ENCODE measurements at regions not wholly inside any gene's neighbourhood (a gene's known extent, or its start where the extent isn't known, plus 50 kb on each side); places are given as distances from the start of the nearest gene placed in this dataset.
A peak's percentile ranks its signal among the peaks of the same experiment; 100 is the strongest.

- DNase-seq: no peak
- in situ Hi-C loops (cut with HindIII; ENCODE audit: low pct_ligation_motif_present, low pct_unique_long_range_greater_than_20kb, low sequenced_read_pairs): no loop called here
These were observed 186.8 kb downstream of the PALM2AKAP2 start for GRCh38 chr9:109966643-109967368.

DNA sequence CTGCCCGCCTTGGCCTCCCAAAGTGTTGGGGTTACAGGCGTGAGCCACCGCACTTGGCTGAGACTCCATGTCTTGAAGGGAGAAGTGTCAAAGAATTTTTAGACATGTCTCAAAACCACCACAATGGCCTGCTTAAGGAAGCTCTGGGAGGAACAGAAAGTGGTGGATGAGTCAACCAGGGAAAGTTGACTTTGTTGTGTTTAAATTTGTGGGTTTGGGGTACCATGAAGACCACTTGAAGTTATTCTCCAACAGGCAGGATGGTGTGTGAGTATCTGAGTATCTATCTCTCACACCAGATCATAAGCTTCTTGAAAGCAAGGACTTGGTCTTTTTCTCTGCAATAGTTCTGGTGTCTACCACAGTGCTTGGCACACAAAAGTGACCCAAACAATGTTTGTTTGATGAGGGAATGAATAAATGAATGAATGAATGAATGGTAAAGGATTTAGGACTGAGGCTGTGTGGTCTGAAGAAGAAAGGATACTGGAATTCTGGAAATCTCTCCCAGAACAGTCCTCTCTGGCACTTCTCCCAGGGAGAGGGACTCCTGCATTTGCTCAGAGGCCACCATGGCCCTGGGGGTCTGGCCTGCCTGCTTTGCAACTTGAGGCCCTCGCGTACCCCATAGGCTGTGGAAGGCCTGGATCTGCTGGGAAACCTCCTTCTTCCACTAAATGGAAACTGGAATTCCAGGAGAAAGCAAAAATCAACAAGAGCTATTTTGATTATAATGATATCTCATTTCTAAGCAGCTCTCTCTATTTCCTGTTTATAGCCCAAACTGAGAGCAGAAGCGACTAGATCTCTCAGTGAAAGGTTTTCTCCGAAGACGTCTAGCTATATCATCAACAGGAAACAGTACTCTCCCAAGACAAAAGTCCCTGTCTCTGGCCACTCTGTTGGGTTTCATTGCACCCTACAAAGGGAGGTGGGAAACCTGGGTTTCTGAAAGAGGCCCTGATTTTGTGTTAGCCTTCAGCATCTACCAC is 187.9 kb downstream of the PALM2AKAP2 start:
- in situ Hi-C loops (cut with HindIII; ENCODE audit: low pct_ligation_motif_present, low pct_unique_long_range_greater_than_20kb, low sequenced_read_pairs): no loop called here
- DNase-seq: no peak

DNA sequence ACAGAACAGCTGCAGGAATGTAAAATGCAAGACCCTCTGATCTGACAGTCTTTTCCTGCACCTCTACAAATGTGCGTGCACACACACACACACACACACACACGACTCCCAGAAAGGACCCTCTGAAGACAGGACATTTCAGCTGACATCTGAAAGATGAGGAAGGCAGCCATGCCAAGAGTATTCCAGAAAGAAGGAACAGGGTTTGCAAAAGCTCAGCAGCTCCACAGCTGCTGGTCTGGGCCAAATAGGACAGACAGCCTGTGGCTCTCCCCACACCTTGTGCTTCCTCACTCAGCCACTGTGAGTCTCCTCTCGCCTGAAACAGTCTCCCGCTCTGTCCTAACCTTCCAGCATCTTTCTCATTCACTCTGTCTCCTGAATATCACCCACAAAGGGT is 189.0 kb downstream of the PALM2AKAP2 start:
- peak; percentile 20 for DNase-seq
- in situ Hi-C loops (cut with HindIII; ENCODE audit: low pct_ligation_motif_present, low pct_unique_long_range_greater_than_20kb, low sequenced_read_pairs): no loop called here

GRCh38 chr9:109969573-109970237 is 189.7 kb downstream of the PALM2AKAP2 start:
- in situ Hi-C loops (cut with HindIII; ENCODE audit: low pct_ligation_motif_present, low pct_unique_long_range_greater_than_20kb, low sequenced_read_pairs): no loop called here
- DNase-seq: no peak

- DNase-seq: no peak
- in situ Hi-C loops (cut with HindIII; ENCODE audit: low pct_ligation_motif_present, low pct_unique_long_range_greater_than_20kb, low sequenced_read_pairs): no loop called here
These were observed 191.2 kb downstream of the PALM2AKAP2 start for GRCh38 chr9:109971226-109971625.

DNA sequence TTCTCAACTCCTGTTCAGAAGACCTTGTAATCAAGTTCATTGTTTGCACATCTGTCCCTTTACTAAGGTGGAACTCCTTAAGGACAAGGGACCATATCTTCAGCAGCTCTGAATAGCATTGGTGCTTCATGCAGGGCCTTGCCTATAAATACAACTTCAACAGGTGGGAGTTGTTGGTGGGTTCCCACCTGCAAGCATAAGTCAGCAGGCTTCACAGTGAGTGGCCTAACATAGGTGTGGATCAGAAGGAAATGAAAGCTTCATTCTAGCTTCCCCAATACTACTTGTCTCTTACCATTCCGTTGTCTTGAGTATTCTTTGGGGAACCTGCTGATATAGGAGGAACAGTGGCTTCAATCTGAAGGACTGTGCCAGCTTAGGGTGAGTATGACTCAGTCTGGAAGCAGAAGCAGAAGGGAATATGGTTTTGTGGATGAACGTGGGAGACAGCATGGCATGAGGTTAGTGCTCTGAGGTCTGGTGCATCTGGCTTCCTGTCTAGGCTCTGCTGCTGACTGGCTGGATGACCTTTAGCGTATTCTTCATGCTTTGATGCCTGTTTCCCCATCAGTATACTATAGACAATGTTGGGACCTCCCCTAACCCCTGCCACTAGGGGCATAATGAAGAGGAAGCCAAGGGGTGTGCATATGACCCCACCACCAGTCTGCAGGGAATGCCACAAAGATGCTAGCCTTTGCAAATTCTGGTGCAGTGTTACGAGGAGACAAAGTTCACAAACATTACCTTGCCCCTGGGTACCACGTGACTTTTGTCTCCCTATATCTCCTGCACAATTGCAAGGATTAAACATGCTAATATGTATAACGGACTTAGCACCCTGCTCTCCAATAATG is 192.3 kb downstream of the PALM2AKAP2 start:
- no peak for DNase-seq
- in situ Hi-C loops (cut with HindIII; ENCODE audit: low pct_ligation_motif_present, low pct_unique_long_range_greater_than_20kb, low sequenced_read_pairs): no loop called here

DNA sequence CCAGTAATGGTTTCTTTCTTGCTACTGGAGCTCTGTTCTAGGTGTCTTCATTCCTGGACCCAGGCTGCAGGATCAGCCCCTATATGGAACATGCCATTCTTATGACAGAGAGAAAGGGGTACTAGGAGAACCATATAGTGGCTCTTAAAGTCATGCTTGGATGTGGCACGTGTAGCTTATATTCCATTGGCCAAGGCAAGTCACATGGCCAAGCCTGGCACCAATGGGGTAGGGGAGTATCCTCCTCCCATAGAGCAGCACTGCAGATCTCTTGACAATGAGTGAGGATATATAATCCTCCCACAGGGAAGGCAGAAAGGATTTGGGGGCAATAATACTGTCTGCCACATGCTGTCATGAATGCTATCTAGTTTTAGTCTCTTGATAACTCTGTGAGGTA is 193.3 kb downstream of the PALM2AKAP2 start:
- in situ Hi-C loops (cut with HindIII; ENCODE audit: low pct_ligation_motif_present, low pct_unique_long_range_greater_than_20kb, low sequenced_read_pairs): no loop called here
- DNase-seq: no peak

DNA sequence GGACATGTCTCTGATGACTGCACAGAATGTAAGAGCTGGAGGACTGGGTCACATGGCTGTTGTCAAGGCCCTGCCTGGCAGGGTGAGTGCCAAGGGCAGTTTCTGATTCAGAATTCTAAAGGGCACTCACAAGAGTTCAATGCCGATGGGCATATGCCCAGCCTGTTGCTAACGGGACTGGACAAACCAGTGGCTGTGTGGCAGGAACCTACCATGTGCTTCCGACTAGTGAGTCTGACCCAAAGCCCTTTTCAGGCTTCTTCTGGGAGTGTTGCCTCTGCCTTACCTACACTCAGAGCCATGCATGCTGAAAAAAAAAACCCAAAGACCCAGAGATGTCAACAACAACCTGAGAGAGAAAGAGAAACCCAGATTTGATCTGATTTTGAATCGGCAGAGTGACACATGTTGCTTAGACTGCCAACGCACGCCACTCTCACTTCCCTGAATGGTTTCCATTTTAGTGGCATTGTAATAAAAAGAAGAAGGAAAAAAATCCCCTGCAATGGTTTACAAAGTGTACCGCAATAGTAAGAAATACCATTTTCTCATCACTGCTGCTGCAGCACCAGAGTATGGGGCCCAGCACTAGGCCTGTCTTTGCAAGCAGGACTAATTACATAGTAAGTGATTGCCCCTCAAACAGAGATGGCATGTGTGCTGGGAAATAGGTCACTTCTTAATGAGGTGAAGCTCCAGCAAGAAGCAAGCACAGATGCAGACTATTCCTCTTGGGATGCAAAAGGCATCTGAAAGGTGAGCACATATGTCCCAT is 194.3 kb downstream of the PALM2AKAP2 start:
- in situ Hi-C loops (cut with HindIII; ENCODE audit: low pct_ligation_motif_present, low pct_unique_long_range_greater_than_20kb, low sequenced_read_pairs): no loop called here
- DNase-seq: no peak

GRCh38 chr9:109974918-109975276 is 194.9 kb downstream of the PALM2AKAP2 start:
- no peak for DNase-seq
- in situ Hi-C loops (cut with HindIII; ENCODE audit: low pct_ligation_motif_present, low pct_unique_long_range_greater_than_20kb, low sequenced_read_pairs): no loop called here

DNA sequence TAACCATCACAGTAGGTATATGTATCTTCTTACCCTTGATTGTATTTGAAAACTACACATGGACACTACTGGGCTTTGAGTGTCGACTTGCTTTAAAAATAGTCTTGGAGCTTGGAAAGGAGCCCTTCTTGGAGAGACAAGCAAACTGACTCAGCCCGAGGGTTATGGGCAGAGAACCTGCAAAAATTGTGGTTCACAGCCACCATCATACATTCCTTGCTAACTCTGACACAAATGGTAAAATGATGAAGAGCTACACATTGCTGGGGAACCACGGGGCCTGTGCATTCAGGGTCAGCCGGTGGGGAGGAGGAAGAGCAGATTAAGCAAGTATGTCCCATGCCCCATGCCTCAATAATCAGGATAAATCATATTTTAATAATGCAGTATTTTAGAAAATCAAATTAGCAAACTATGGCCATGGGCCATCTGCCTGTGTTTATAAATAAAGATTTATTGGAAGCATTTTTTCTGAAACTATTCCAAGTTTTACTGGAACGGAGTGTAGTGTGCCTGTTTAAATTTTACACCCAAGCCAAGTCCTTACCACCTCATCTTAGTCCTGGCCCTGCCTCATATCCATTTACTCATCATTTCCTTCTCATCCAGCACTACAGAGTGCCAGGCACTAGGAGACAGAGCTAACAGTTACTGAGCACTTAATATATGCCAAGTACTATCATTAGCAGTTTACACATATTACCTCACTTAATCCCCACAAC is 195.7 kb downstream of the PALM2AKAP2 start:
- DNase-seq: no peak
- in situ Hi-C loops (cut with HindIII; ENCODE audit: low pct_ligation_motif_present, low pct_unique_long_range_greater_than_20kb, low sequenced_read_pairs): no loop called here

DNA sequence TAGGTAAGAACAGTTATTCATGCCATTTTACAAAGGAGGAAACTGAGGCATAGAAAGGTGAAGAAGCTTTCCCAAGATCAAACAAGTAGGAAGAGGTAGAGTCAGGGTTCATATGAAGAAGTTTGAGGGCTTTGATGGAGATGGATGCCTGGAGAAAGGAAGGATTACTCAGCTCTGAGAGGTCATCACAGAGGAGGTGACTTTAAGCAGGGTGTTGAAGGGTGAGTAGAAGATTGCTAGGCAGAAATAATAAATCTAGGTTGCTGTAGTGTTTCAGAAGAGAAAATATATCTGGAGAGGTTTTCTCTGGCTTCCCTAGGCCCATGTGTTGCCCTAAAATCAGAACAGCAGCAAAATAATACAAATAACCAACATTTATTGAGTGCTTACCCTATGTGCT is 196.3 kb downstream of the PALM2AKAP2 start:
- DNase-seq: no peak
- in situ Hi-C loops (cut with HindIII; ENCODE audit: low pct_ligation_motif_present, low pct_unique_long_range_greater_than_20kb, low sequenced_read_pairs): no loop called here

DNA sequence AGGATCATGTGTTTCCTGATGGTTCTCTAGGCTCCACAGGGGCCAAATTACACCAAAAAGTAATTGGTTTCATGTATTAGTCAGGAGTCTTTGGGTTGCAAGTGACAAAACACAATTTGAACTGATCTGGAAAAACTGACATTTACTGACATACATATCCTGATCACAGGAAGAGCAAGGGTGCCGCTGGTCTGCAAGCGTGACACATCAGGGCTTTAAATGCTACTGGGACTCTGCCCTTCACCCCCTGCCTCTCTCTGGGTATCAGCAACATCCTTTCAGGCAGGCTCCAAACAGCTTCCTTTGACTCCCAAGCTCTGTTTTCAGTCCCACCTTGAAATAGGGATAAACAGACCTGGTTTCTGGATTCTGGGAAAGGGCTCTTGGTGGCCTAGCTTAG is 197.5 kb downstream of the PALM2AKAP2 start:
- in situ Hi-C loops (cut with HindIII; ENCODE audit: low pct_ligation_motif_present, low pct_unique_long_range_greater_than_20kb, low sequenced_read_pairs): no loop called here

GRCh38 chr9:109981091-109981490 is 201.1 kb downstream of the PALM2AKAP2 start:
- peak; percentile 12 for DNase-seq

More for the DNA sequence above, 197.5 kb downstream of the PALM2AKAP2 start:
- DNase-seq: no peak

GRCh38 chr9:109986521-109986991 is 206.6 kb downstream of the PALM2AKAP2 start:
- DNase-seq: peak; percentile 71
- in situ Hi-C loops (cut with HindIII; ENCODE audit: low pct_ligation_motif_present, low pct_unique_long_range_greater_than_20kb, low sequenced_read_pairs): no loop called here

More at GRCh38 chr9:109981091-109981490, 201.1 kb downstream of the PALM2AKAP2 start:
- in situ Hi-C loops (cut with HindIII; ENCODE audit: low pct_ligation_motif_present, low pct_unique_long_range_greater_than_20kb, low sequenced_read_pairs): no loop called here

GRCh38 chr9:109989296-109989695 is 209.3 kb downstream of the PALM2AKAP2 start:
- in situ Hi-C loops (cut with HindIII; ENCODE audit: low pct_ligation_motif_present, low pct_unique_long_range_greater_than_20kb, low sequenced_read_pairs): no loop called here
- DNase-seq: no peak

GRCh38 chr9:109990541-109990940 is 210.5 kb downstream of the PALM2AKAP2 start:
- in situ Hi-C loops (cut with HindIII; ENCODE audit: low pct_ligation_motif_present, low pct_unique_long_range_greater_than_20kb, low sequenced_read_pairs): no loop called here
- DNase-seq: no peak

DNA sequence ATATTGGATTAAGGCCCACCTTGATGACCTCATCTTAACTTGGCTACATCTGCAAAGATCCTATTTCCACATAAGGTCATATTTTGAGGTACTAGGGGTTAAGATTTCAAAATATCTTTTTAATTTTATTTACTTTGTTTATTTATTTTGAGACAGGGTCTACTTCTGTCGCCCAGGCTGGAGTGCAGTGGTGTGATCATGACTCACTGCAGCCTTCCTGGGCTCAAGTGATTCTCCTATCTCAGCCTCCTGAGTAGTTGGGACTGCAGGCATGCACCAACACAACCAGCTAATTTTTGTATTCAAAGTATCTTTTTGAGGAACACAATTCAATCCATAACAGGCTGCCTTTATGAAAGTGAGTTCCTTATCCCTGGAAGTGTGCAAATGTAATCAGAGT is 212.3 kb downstream of the PALM2AKAP2 start:
- in situ Hi-C loops (cut with HindIII; ENCODE audit: low pct_ligation_motif_present, low pct_unique_long_range_greater_than_20kb, low sequenced_read_pairs): no loop called here
- DNase-seq: no peak

Measured in ACHN (cell line).